Right lobe of liver (tissue), 6 donors: ENCODE measurements at regions not wholly inside any gene's neighbourhood (a gene's known extent, or its start where the extent isn't known, plus 50 kb on each side); places are given as distances from the start of the nearest gene placed in this dataset.

Source experiments
- ATAC-seq, 4 donors: fragments of 200-7000 bp; cut with Tn5 transposase; one replicate each; pipeline ENCODE4 v1.9.1; 2020; ENCODE audit warnings: mild to moderate bottlenecking in 4 of 4, moderate library complexity in 4 of 4
- DNase-seq, 3 donors: peaks; one replicate each; pipeline ENCODE4 v3.0.0-alpha.2; 2020
- H3K27ac ChIP-seq, 3 donors: fragments of 200-600 bp; one replicate each; pipeline ENCODE4 v1.8.0; 2022
- H3K27me3 ChIP-seq, 2 donors: fragments of 200-600 bp; one replicate each; pipeline ENCODE4 v1.8.0; 2022
- H3K36me3 ChIP-seq, 4 donors: fragments of 200-600 bp; sonication (generic) in 1 of 4; one replicate each; pipeline versions ENCODE4 v1.5.1 to v1.8.0; 2017 to 2022; ENCODE audit warnings: control low read depth in 1 of 4
- H3K4me1 ChIP-seq, 4 donors: fragments of 200-600 bp; sonication (generic) in 1 of 4; one replicate each; pipeline versions ENCODE4 v1.5.1 to v1.8.0; 2017 to 2022; ENCODE audit warnings: control low read depth in 1 of 4
- H3K4me3 ChIP-seq, 3 donors: fragments of 200-600 bp; one replicate each; pipeline ENCODE4 v1.8.0; 2022
- H3K9me3 ChIP-seq, 4 donors: fragments of 200-600 bp; sonication (generic) in 1 of 4; one replicate each; pipeline versions ENCODE4 v1.5.1 to v1.8.0; 2017 to 2022; ENCODE audit warnings: control low read depth in 1 of 4
- POLR2A ChIP-seq: fragments of 450-650 bp; IDR thresholded peaks from one replicate; pipeline ENCODE4 v1.6.1; 2017; ENCODE audit warnings: antibody characterized with exemption, mild to moderate bottlenecking
- WGBS: methylation state at CpG from one replicate; pipeline ENCODE4 v1.1.6; 2018; ENCODE audit warnings: low coverage, low lambda C conversion rate; ENCODE audit not compliant: insufficient coverage; ENCODE audit errors: missing lambda C conversion rate; 5-methylcytosine and 5-hydroxymethylcytosine counted together
- intact Hi-C, 2 donors: fragments of 100-400 bp; cut with DNase I; formaldehyde crosslinking; loops; one replicate each; pipeline versions ENCODE4 v1.11.2 to v1.14.1; 2022
- TF ChIP-seq, protein P1 (sequence below), 4 donors: fragments of 200-600 bp in 3 of 4; fragments of 450-650 bp in 1 of 4; IDR thresholded peaks; one replicate each; pipeline versions ENCODE4 v1.5.1 to v1.8.0; 2016 to 2022; ENCODE audit warnings: antibody characterized with exemption in 4 of 4, mild to moderate bottlenecking in 2 of 4
- donor health status: DM: no; HTN: yes; CAD: no.
- donor health status: DM: no; HTN: no; CAD: no.
- donor health status: DM: no; HTN: no; CAD: no.
- donor health status: DM: no; HTN: yes; CAD: no.
- donor health status: DM: no; HTN: yes; CAD: no.

DNA sequence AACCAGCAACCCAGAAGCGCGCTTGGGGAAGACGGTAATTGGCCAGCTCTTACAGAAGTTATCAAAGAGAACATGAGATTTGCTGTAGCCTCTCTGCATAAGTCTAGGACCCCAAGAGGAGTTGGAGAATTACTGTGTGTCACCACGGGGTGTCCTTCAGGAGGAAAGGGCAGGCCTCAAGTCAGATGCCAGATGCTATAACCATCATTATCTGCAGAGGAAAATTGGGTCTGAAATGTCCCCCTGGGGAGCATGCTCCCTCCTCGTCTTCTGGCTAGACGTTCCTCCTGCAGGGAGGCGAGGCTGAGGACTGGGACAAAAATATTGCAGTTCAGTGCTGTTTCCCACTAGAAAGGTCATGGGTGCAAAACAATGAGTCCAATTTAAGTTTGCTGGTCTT, 380.5 kb upstream of the CFAP20DC start:
- no peak for DNase-seq
- TF ChIP-seq, protein P1, sequence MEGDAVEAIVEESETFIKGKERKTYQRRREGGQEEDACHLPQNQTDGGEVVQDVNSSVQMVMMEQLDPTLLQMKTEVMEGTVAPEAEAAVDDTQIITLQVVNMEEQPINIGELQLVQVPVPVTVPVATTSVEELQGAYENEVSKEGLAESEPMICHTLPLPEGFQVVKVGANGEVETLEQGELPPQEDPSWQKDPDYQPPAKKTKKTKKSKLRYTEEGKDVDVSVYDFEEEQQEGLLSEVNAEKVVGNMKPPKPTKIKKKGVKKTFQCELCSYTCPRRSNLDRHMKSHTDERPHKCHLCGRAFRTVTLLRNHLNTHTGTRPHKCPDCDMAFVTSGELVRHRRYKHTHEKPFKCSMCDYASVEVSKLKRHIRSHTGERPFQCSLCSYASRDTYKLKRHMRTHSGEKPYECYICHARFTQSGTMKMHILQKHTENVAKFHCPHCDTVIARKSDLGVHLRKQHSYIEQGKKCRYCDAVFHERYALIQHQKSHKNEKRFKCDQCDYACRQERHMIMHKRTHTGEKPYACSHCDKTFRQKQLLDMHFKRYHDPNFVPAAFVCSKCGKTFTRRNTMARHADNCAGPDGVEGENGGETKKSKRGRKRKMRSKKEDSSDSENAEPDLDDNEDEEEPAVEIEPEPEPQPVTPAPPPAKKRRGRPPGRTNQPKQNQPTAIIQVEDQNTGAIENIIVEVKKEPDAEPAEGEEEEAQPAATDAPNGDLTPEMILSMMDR (IDR thresholded peaks at IDR 0.05) = no peak
- no peak for TF ChIP-seq POLR2A
- Histone ChIP-seq H3K27me3 (no peaks in the 10 kb centered on the region), H3K27ac (no peak overlapping the region), H3K9me3 (no peaks in the 10 kb centered on the region), H3K4me1 (no peaks in the 10 kb centered on the region), H3K4me3 (no peak overlapping the region), H3K36me3 (no peaks in the 10 kb centered on the region)
- intact Hi-C loops = no loop called here
- ATAC-seq = no peak
- WGBS = 100% methylated on average over 2 of the region's 7 CpGs

DNA sequence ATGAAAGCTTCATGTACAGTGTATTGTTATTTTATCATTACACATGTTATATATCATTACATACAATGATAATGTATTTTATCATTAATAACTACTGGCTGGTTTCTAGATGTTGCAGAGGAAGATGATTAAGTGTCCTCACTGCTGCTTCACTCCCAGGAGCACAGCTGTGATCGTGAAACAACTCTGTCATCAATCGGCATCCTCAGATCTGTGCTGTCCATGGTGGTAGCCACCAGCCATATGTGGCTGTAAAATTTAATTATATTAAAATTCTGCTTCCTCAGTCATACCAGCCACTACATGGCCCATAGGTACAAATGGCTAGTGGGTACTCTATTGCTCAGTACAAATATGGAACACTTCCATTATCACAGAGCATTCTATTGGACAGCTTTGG, 379.4 kb upstream of the CFAP20DC start:
- Histone ChIP-seq H3K27ac (no peak overlapping the region), H3K9me3 (no peaks in the 10 kb centered on the region), H3K36me3 (no peaks in the 10 kb centered on the region), H3K4me3 (no peak overlapping the region), H3K4me1 (no peaks in the 10 kb centered on the region), H3K27me3 (no peaks in the 10 kb centered on the region)
- DNase-seq = no peak
- intact Hi-C loops = no loop called here
- ATAC-seq = no peak
- 78% methylated on average over 2 of the region's 2 CpGs for WGBS
- TF ChIP-seq, protein P1 (IDR thresholded peaks at IDR 0.05) = no peak
- TF ChIP-seq POLR2A = no peak

DNA sequence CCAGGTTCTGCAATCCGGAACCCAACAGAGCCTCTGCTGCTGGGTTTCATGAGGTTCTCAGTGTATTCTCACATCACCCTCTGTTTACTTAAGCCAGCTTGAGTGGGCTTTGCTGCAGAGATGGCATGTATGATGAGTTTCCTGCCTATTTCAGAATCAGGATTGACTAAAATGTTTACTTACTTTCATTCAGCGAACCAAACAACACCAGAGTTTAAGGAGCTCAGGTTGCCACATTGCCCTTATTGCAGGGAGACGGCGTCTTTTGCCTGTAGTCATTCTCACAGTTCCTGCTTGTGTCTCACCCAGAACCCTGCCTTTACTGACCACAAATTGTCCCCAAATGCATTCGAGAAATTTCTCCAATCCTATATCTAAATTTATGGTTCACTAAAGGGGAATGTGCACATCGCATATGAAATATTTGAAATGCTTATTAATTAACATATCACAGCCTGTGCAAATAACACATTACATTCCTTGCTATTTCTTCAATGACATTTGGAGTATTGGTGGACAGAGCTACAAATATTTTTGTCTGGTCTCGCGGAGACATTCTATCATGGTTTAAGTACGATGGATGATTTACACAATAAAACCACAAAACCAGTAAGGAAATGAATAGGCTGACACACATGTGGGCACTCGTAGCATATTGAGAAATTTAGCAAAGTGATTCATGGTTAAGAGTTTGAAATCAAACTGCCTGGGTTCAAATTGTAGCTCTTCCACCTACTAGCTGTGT, 377.2 kb upstream of the CFAP20DC start:
- TF ChIP-seq POLR2A = no peak
- TF ChIP-seq, protein P1 (IDR thresholded peaks at IDR 0.05) = no peak
- ATAC-seq = no peak
- Histone ChIP-seq H3K27ac (no peak overlapping the region), H3K4me3 (no peak overlapping the region), H3K36me3 (no peaks in the 10 kb centered on the region), H3K9me3 (no peaks in the 10 kb centered on the region), H3K27me3 (no peaks in the 10 kb centered on the region), H3K4me1 (no peaks in the 10 kb centered on the region)
- WGBS = 63% methylated on average over 10 of the region's 10 CpGs
- DNase-seq = no peak
- intact Hi-C loops = no loop called here

DNA sequence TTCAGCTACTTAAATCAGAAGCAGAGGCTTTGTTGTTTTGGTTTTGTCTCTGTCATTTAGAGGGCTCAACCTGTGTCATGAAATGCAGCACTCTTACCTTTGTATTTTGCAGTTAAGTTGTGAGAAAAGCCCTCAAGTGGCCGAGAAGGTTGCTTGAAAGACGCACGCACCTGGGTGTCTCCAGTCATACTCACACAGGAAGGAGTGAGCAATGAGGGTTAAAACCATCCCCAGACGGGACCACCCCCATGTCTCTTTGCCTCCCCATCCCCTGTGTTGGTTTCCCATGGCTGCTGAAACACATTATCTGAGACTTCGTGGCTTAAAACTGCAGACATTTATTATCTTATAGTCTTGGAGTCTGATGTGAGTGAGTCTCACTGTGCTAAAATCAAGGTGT, 376.1 kb upstream of the CFAP20DC start:
- Histone ChIP-seq H3K4me3 (no peak overlapping the region), H3K27ac (no peak overlapping the region)
- 47% methylated on average over 5 of the region's 5 CpGs for WGBS

DNA sequence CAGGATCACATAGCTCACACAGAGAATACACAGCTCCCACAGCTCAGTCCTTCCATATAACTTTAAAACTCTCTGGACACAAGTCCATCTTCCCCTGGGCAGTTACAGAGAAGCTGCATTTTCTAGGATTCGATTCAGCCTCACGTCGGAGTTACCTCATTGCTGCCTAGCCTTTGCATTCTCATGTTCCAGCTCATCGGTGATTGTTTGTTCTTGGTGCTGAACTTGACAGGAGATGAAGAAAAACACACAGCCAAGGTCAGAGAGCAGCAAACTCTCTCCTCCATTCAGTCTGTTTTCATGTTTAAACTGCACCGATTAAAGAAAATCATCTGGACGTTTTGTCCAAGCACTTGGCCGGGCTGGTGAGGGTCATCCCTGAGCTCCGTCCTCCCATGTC, 375.5 kb upstream of the CFAP20DC start:
- peak in 1 of 4 donors; percentile 15 for ATAC-seq
- DNase-seq = no peak
- no peaks in the 10 kb centered on the region for H3K4me1 ChIP-seq
- TF ChIP-seq, protein P1 (IDR thresholded peaks at IDR 0.05) = no peak
- no peak for TF ChIP-seq POLR2A
- intact Hi-C loops = no loop called here
- H3K27ac ChIP-seq = no peak overlapping the region
- WGBS = 25% methylated on average over 6 of the region's 8 CpGs
- no peaks in the 10 kb centered on the region for H3K27me3 ChIP-seq
- no peak overlapping the region for H3K4me3 ChIP-seq
- H3K9me3 ChIP-seq = no peaks in the 10 kb centered on the region
- no peaks in the 10 kb centered on the region for H3K36me3 ChIP-seq

More for the DNA sequence above, 376.1 kb upstream of the CFAP20DC start:
- H3K9me3 ChIP-seq = no peaks in the 10 kb centered on the region
- H3K27me3 ChIP-seq = no peaks in the 10 kb centered on the region
- DNase-seq (no peak), ATAC-seq (no peak)
- H3K36me3 ChIP-seq = no peaks in the 10 kb centered on the region
- TF ChIP-seq POLR2A = no peak
- intact Hi-C loops = no loop called here
- H3K4me1 ChIP-seq = no peaks in the 10 kb centered on the region
